SH-SY5Y (cell line): ENCODE measurements at regions not wholly inside any gene's neighbourhood (a gene's known extent, or its start where the extent isn't known, plus 50 kb on each side); places are given as distances from the start of the nearest gene placed in this dataset.

Experiments used
- GATA2 ChIP-seq: IDR thresholded peaks from 2 replicates; pipeline ENCODE4 v1.6.1; 2011; ENCODE audit warnings: mild to moderate bottlenecking, low read depth, low read length
- GATA3 ChIP-seq: IDR thresholded peaks from 2 replicates; pipeline ENCODE4 v1.6.1; 2011; ENCODE audit warnings: low read depth, mild to moderate bottlenecking, low read length, moderate library complexity

DNA sequence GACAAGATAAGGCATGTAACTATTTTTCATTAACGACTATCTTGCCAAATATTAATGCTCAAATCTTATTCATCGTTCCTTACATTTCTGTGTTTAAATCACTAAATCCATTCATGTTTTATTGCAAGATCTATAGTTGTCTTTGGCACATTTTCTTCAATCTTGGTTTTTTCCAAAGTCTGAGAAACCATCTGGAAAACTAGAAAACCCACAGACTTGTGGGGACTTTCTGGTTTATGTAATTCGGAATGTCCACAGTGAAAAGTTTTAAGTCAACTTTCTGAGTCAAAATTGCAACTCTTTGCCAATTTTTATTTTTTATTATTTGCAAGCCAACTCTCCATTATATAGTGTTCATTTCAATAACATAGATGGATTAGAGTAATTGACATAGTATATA is 520.8 kb upstream of the ADAMTS5 start:
- TF ChIP-seq GATA2, result no peak
- no peak for TF ChIP-seq GATA3
